ENCODE measurements at regions not wholly inside any gene's neighbourhood (a gene's known extent, or its start where the extent isn't known, plus 50 kb on each side); places are given as distances from the start of the nearest gene placed in this dataset.

DNA sequence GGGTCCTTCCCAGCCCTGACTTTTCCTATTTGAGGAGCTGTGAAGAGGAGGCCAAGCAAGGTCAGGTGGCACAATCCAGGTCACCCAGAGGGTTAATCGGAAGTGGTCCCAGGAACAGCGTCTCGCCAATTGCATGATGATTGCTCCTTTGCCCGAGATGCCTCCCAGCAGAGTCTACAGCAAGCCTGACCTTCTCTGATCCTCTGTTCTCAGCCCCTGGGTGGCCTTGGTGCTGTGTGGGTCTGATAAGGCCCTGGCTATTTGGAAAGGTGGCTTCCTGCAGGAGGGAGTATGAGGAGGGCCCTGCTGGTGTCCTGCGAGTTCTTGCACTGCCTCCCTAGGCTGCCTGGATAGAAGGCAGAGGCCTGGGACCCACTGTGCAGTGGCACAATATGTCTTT lies 116.2 kb downstream of the FOXD2 start:
- no peak for DNase-seq (ENCODE audit: low spot score)

DNA sequence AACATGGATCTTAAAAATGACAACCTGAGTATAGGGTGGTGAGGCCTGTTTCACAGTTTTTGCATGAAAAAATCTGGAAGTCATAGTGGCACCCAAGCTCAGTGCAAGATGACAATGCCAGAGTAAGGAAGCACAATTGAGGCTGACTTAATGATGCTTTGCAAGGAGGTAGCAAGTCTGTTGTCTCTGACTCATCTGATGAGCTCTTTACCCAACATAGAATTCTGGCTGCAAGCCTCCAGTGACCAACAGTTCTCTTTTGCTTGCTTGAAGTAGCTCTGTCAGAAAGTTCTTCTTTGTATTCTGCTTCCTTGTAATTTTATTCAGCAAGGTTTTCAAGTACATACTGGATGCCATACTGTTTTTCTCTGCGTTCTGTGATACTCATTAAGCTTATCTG lies 117.1 kb downstream of the FOXD2 start:
- DNase-seq (ENCODE audit: low spot score) = no peak

DNA sequence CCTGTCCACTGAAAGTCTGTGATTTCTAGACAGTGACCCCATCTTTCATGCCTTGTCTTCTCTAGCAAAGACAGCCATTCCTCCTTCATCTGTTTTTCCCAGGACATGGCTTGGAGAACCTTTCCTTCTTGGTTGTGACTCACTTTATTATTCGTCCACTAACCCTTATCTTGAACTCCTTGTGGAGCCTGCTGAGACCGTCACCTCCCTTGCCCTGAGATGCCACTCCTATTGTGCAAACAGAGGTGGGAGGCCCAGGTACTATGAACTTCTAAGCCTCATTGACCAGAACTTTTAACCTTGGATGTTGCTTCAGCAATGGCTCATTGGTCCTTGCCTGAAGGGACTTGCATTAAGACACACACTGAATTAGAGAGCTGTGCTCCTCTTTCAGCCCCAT lies 117.5 kb downstream of the FOXD2 start:
- DNase-seq (ENCODE audit: low spot score) = no peak

DNA sequence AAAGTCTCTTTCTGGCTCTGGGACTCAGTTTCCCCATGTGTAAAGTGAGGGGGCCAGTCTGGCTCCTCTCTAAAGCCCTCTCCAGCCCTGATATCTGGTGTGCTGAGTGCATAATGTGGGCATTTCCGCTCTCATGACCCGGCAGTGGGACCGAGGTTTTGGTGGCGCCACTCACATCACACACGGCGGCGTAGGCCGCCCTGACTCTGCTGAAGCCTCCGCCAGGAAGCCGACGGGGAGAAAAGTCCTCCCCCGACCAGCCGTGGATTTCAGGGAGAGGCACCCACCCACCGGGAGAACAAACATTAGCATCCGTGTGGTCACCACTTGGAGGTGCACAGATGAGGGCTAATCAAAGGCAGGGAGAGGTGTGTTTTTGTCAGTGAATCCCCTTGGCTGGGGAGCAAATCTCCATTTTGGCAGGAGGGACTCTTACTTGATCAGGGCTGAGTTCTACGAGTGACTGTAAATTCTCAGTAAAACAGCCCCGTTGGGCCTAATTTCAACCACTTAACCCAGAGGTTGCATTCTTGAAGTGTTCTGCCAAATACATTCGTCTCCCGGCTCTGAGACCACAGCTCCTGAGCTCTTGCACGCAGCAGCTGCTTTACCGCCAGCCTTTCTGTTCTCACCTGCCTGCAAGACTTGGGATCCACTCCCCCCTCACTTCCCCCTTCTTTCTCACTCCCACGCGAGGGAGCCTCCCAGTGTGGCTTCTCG lies 118.2 kb downstream of the FOXD2 start:
- DNase-seq (ENCODE audit: low spot score) = no peak

DNA sequence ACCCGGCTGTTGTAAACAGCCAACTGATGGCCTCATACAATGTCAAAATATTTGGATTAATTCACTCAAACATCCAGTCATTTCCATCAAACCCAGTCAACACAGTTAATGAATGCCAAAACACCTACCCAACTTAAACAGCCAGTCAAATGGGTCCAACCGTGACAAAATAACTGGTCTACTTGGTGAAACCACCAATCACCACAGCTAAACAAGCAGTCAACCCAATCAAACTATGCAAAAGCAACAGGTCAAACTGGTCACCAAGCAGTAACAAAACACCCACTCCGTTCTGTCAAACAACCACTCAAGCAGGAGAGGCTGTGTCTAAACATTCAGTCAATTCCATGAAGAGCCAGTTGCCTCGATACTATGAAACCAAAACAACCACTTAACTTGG lies 119.2 kb downstream of the FOXD2 start:
- no peak for DNase-seq (ENCODE audit: low spot score)

DNA sequence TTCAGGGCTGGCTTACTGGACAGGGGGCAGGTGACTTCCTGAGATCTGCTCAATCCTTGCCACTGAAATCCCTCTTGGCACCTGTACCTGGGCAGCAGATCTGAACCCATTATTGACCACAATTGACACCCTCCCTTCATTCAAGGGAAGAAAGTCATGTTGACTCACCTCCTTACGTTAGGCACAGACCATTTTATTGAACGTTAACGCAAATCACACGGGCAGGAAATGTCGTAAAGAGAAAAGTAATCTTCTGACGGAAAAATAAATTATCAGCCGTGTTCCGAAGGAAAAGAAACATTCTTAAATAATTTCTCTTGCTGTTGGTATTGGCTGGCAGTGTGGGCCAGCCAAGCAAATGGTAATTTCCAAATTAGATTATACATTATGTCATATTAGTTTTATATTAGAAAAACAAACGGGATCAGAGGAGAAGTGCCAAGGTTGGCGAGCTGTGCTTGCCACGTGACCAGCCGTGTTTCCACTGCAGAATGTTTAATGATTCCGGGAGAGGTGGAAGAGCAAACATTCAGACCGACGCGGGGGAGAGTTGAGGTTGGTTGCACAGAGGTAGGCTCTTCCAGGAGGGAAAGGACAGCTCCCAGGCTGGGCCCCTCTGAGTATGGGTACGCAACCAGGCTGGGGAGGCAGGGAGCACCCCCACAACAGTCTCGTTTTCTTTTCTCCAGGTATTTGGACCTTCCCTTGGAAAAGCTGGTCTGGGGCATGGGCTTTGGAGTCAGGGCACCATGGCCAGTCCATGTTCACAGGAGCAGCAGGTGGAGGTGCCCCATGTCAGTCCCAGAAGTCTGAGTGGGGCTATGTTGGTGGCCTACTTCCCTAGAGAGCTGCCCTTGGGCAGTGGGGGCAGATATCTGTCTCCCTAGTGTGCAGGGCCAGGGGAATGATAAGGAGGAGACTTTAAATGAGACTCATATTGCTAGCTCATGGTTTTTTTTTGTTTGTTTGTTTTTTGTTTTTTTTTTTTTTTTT lies 121.1 kb downstream of the FOXD2 start:
- DNase-seq (ENCODE audit: low spot score) = no peak

DNA sequence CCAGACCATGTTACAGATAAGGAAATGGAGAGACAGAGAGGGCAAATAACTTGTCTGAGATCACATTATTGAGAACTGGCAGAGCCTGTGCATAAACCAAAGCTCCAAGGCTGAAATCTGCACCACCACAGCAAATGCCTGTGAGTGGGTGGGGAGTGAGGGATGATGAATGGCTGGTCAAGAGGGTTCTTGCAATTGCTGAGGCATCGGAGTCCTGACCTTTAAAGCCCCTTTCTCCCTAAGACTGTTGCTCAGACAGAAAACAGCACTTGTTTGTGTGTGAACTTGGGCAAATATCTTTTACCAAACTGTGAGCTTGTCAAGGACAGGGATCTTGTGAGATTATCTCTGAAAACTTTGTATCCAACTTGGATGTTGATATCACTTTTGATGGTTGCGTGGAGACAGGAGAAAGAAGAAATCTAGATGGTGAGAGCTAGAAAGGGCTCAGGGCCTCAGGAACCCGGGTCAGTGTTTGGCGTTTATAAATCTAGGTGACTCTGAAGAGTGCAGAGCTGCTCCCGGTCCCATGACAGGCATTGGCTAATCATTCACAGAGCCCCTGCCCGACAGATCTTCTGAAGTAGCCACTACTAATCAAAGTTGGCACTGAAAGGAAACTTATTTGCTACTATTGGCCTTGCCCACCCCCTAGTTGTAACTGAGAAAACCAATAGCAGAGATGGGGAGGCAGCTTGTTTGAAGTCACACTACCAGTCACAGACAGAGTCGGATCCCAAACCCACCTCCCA lies 122.3 kb downstream of the FOXD2 start:
- no peak for DNase-seq (ENCODE audit: low spot score)

DNA sequence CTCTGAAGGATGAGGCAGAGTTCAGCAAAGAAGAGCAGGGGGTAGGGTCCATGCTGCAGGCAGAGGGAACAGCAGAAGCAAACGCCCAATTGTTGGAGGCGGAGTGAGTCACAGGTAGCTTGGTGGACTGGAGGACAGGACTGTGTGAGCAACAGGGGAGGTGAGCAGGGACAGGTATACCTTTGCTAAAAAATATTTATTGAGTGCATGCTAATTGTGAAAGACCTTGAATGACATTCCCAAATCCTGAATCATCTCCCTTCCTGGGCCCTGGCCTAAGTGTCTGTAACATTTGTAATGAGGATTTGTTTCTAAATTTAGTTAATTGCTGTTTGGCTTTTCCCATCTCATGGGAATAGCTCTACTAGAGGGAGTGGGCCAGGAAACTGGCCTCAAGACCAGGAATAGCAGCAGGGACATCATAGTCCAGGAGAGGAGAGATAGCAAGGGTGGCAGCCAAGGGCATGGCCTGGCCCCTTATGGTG lies 123.7 kb downstream of the FOXD2 start:
- no peak for DNase-seq (ENCODE audit: low spot score)

DNA sequence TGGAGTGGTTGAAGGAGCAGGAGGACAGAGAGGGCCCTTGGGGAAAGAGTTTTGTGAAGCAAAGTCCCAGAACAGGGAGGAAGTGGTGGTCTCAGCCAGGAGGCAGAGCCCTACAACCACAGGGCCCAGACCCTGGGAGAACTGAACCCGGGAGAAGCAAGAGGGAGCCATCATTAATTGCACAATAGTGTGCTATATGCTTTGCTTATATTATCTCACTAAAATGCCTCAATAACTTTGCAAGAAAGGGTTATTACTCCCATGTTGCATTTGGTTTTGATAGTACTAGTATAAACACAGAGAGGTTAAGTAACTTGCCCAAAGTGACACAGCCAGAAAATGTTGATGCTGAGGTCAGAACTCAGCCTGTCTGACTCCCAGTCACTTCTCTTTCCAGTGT lies 124.3 kb downstream of the FOXD2 start:
- no peak for DNase-seq (ENCODE audit: low spot score)

DNA sequence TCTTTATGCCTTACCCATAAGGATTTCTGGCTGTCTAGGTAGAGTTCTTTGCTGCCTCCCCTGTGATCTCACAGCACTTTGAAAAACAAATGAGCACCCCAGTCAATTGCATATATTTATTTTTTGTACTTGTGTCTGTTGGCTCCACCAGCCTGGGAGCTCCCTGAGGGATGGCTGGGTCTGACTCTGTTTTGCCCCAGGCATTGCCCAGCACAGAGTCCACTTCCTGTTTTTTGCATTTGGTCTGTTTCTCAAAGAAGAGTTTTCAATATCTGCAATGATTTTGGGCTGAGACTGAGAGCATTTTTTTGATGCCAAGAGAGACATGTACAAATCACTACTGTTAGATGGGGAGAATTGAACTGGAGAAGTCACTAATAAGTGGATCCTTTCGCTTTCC lies 125.0 kb downstream of the FOXD2 start:
- DNase-seq (ENCODE audit: low spot score) = no peak

DNA sequence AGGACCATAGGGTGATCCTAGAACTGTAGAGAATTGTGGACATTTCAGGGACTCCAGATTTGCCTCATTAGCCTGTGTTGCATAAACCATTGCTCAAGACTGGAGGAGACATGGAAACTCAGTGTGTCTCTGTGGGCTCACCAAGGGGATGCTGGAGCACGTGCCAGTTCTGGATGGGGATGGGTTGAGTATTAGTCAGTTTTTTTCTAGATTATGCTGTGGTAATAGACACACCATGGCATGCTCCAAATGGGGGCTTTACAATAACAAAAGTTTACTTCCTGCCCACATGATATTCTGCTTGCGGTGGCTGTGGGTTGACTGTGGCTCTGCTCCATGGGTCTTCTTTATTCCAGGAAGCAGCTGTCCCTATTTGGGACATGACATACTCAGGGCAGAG lies 125.4 kb downstream of the FOXD2 start:
- DNase-seq (ENCODE audit: low spot score) = no peak

DNA sequence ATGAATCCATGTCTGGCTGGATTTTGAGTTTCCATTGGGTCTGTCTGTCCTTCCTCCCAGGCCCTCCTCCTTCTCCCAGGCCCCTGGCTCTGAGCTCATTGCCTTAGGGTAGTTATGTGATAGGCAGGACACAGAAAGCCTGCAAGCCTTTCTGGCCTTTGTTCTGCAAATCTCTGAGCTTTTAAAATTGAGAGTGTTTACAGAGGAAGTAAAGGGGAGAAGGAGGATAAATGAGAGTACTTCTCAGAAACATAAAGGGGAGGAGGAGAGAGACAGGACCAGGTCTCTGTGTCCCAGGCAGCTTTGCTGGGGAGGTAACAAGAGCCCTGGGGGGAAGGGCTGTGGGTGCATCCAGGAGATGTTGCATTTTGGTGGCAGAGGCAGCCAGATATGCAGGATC lies 126.7 kb downstream of the FOXD2 start:
- no peak for DNase-seq (ENCODE audit: low spot score)

DNA sequence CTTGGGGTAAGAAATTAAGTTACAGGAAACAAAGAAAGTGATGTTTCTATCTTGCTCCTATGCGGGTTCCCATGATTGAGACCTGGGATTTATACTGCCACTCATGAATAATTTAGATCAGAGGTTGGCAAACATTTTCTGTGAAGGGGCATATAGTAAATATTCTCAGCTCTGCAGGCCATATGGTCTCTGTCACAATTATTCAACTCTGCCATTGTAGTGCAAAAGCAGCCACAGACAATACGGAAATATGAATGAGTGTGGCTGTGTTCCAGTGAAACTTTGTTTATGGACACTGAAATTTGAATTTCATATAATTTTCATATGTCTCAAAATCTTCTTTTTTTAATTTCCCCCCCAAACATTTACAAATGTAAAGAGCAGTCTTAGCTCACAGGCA lies 127.2 kb downstream of the FOXD2 start:
- DNase-seq (ENCODE audit: low spot score) = no peak

DNA sequence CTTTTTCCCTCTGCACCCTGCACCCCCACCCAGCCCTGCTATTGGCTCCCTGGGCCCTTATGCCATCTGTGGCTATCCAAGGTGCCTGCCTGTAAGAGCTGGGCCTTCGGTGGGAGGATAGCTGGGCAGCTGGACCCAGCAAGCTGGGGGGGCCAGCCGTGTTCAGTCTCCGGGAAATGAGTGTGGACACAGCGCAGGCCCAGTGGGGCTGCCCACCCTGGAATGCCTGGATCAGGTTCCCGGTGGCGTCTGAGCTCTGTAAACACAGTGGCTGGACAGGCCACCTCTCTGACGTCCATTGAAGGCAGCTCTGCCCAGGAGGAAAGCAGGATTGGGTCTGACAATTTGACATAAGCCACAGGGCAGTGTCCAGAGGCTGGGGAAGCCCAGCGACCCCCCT lies 127.8 kb downstream of the FOXD2 start:
- no peak for DNase-seq (ENCODE audit: low spot score)

DNA sequence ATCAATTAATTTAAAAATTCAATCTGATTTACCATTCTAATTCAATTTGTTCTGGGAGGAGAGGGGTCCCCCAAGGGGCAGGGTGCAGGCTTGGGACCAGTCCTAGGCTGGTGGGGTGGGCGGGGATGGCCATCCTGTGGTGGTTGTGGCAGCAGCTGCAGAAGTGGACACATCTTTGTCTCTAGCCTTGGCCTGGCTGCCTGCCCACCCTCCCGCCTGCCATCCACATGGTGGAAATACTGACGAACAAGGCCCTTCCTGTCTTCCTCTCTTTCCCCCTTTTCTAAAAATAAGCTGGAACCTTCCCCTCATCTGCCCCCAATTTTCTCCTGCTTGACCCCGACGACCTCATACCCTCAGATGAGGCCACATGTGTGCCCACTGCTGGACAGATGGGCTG lies 130.9 kb downstream of the FOXD2 start:
- DNase-seq (ENCODE audit: low spot score) = no peak

DNA sequence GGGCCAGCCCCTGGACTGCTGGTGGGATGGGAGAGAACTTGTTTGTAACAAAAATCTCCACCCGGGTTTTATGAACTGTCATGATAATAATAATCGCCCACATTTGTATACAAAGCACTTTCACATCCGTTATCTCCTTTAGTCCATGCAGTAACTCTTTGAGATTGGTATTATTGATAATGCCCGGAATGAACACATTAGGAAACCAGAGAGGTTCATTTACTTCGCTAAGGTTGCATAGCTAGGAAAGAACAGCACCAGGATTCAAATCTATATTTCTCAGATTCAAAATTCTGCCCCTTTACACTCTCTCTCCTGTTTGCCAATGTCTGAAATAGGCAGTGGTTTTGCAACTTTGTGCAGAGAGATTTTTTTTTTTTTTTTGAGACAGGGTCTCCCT lies 131.4 kb downstream of the FOXD2 start:
- DNase-seq (ENCODE audit: low spot score) = no peak

DNA sequence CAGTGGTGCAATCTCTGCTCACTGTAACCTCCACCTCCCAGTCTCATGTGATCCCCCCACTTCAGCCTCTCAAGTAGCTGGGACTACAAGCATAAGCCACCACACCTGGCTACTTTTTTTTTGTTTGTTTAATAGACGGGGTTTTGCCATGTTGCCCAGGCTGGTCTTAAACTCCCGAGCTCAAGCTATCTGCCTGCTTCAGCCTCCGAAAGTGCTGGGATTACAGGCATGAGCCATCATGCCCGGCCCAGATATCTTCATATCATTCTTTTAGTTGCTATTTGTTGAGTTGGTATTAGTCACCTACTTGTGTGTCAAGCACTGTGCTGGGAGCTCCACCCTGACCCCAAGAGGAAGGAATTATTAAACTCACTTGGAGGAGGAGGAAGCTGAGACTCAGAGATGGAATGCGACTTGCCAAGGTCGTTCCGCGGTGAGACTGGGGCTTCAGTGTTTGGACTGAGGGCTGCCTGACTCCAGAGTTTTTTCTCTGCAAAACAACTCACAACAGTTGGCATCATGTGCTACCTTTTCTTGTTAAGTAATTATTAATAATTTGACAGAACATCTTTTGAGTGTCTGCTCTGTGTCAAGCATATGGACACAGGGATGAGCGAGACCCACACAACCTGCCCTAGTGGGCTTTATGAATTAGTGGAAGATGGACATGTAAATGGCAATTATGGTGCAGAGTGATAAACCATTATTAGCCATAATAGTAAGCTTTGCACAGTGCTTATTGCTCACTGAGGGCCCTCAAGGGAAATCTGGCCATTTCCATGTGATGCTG lies 132.0 kb downstream of the FOXD2 start:
- no peak for DNase-seq (ENCODE audit: low spot score)

DNA sequence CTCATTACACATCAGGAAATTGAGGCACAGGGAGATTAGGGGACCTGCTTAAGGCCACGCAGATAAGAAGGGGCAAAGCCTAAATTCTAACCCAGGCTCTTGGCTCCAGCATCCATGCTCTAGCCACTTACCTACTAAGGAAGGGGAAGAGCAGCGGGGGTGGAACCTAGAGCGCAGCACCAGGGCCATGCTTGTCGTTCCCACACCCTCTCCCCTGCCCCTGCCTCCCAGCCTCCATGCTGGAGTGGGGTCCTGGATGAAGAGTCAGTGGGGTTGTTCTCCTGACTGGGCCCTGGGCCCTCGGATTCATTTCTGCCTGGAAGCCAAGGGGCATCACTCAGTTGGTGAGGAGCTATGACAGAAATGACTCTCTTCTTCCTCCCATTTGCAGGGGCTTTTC lies 133.3 kb downstream of the FOXD2 start:
- DNase-seq (ENCODE audit: low spot score) = no peak

DNA sequence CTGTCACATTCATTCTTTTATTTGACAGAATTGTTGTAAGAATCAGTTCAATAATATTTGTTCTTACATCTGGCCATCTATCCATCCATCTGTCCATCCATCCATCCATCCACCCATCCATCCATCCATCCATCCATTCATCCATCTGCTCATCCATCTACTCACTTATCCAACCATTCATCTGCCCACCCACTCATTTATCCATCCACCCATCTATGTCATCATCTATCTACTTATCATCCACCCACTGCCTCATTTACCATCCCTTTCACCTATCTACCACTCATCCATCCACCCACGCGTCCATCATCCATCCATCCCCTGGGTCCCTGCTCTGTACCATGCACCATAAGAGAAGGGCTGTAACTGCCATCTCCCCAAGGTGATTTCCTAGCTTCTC lies 134.1 kb downstream of the FOXD2 start:
- no peak for DNase-seq (ENCODE audit: low spot score)

DNA sequence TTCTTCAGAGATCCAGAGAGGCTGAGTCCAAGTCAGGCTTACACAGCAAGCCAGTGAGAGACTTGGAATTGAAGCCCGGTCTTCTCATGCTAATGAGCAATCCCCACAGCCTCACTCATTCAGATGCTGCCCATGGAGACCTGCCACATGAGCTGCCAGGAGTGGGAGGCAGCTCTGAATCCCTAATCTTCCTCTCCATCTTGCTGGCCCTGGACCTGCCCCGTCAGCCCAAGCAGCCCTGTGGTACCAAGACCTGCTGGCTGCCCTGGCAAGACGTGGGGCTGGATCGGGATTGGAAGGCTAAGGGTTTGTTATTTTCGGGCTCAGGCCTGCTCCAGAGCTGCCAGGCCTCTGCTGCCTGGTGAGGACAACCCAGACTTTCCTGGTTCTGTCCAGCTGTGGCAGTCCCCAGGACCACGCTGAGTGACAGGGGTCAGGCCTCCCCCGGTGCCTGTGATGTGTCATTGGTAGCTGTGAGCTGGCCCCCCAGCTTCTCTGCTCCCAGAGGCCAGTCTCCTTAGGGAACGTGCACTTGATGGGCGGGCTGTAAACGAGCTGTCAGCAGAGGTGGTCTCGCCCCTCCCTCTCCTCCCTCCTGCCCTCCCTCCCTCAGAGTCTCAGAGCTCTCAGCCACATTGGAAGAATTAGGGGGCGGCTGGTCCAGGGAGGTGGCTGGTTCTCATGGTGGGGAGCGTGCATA lies 135.0 kb downstream of the FOXD2 start:
- no peak for DNase-seq (ENCODE audit: low spot score)
